ENCODE measurements at regions not wholly inside any gene's neighbourhood (a gene's known extent, or its start where the extent isn't known, plus 50 kb on each side); places are given as distances from the start of the nearest gene placed in this dataset.

DNA sequence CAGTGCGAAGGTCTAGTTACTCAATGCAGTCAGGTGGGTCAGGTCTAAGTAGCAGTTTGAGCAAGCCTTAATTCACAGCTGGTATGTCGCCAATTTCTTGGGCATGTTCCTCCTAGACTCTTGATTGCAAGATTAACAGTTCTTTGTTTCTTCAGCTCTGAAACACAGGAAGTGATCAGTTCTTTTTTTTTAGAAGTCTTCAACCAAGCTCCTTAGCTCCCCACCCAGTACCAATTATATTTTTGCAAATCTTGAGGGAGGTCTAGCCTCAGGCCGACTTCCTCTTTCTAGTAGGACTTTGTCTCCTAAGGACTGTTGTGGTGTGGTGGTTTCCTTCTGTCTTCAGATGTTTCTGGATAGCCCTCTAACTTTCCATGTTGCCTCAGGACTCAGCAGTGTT, 2054.2 kb downstream of the MAT2B start:
- H3K9me3 ChIP-seq (replicated peaks; ENCODE audit: control insufficient read depth, insufficient read depth, low read length) = no peaks in the 10 kb centered on the region
- H3K9ac ChIP-seq (ENCODE audit: control insufficient read depth, insufficient read depth, low read length) = no peak overlapping the region
- H2AFZ ChIP-seq (ENCODE audit: control insufficient read depth, low read depth, low read length) = no peak overlapping the region
- ChIA-PET RAD21 (ENCODE audit: unreplicated experiment) (no interaction called here), POLR2A (no interaction called here), CTCF (interaction anchor here (0.6 kb wide), 1 partner anchor 185 kb away, joined by 3 read pairs; no protein-coding TSS in a partner anchor), SMC1A (ENCODE audit: uncharacterized antibody, unreplicated experiment) (no interaction called here)
- DNase-seq (ENCODE audit: low read depth, low spot score) = no peak
- H3K36me3 ChIP-seq (ENCODE audit: control insufficient read depth in 2 of 2, insufficient read depth in 2 of 2, low read length in 1 of 2) = no peaks in the 10 kb centered on the region
- ATAC-seq = peak; percentile 85
- BruUV-seq (replicated peaks) = no TSS peak
- TF ChIP-seq IKZF2 (IDR thresholded peaks at IDR 0.05) (peak in 1 of 2 experiments; percentile 26; a peak in 1 of 4 replicates), RELB (IDR thresholded peaks at IDR 0.05; ENCODE audit: low read depth) (no peak), HDAC6 (IDR thresholded peaks at IDR 0.05; ENCODE audit: unreplicated experiment) (no peak), ZNF207 (IDR thresholded peaks at IDR 0.05; ENCODE audit: borderline replicate concordance) (no peak), SPI1 (IDR thresholded peaks at IDR 0.05; ENCODE audit: borderline replicate concordance, insufficient read depth, low read depth, low read length) (peak; percentile 69; the same call in 1 of the 2 replicates), ASH2L (IDR thresholded peaks at IDR 0.05; ENCODE audit: borderline replicate concordance, low read depth) (no peak), FOXM1 (IDR thresholded peaks at IDR 0.05; ENCODE audit: low read depth, low read length) (no peak), STAT3 (IDR thresholded peaks at IDR 0.05; ENCODE audit: low read depth, low read length) (no peak), IKZF1 (conservative IDR thresholded peaks at IDR 0.05) (peak; percentile 39; the same call in 1 of the 2 replicates), TARDBP (IDR thresholded peaks at IDR 0.05; ENCODE audit: borderline replicate concordance) (no peak), PAX8 (IDR thresholded peaks at IDR 0.05) (no peak)
- H3K4me2 ChIP-seq (ENCODE audit: control insufficient read depth, insufficient read depth) = no peak overlapping the region
- H3K4me3 ChIP-seq = no peak overlapping the region
- in situ Hi-C loops (cut with MboI) = no loop called here
- no peaks in the 10 kb centered on the region for H3K27me3 ChIP-seq (replicated peaks in 1 of 2; ENCODE audit: control insufficient read depth in 2 of 2, insufficient read depth in 2 of 2, low read length in 1 of 2)
- H4K20me1 ChIP-seq (ENCODE audit: control insufficient read depth, insufficient read depth) = no peaks in the 10 kb centered on the region
- no peak for FAIRE-seq
- H3K79me2 ChIP-seq (ENCODE audit: control insufficient read depth, insufficient read depth, low read length) = no peaks in the 10 kb centered on the region
- H3K4me1 ChIP-seq (ENCODE audit: control insufficient read depth, insufficient read depth, low read length) = no peaks in the 10 kb centered on the region
- intact Hi-C loops (cut with micrococcal nuclease; ENCODE audit: unreplicated experiment) = no loop called here
- no peak overlapping the region for H3K27ac ChIP-seq (ENCODE audit: control insufficient read depth, insufficient read depth)
- 0% methylated on average over 3 of the region's 3 CpGs for WGBS (ENCODE audit: insufficient coverage, insufficient replicate concordance, low lambda C conversion rate, missing lambda C conversion rate)

Data from GM12878 (cell line).